BE2C (cell line): ENCODE measurements at regions not wholly inside any gene's neighbourhood (a gene's known extent, or its start where the extent isn't known, plus 50 kb on each side); places are given as distances from the start of the nearest gene placed in this dataset.
A peak's percentile ranks its signal among the peaks of the same experiment; 100 is the strongest.
"Not testable (repeated sequence)": the region's sequence is repeated elsewhere in the genome, so short reads cannot be mapped to it uniquely, and the experiment has no call there.

ENCODE experiments used
- DNase-seq: peaks from one replicate; pipeline ENCODE4 v3.0.0-alpha.2; 2020
- H3K27me3 ChIP-seq: fragments of 250-450 bp; sonication (Bioruptor Pico); 2 replicates; pipeline ENCODE4 v1.5.1; 2020; ENCODE audit warnings: mild to moderate bottlenecking
- H3K36me3 ChIP-seq: fragments of 250-450 bp; sonication (Bioruptor Pico); 2 replicates; pipeline ENCODE4 v1.5.1; 2020; ENCODE audit warnings: mild to moderate bottlenecking
- H3K4me1 ChIP-seq: fragments of 250-450 bp; sonication (Bioruptor Pico); 2 replicates; pipeline ENCODE4 v1.5.1; 2020
- H3K4me3 ChIP-seq: 2 replicates; pipeline ENCODE4 v1.5.1; 2011; ENCODE audit warnings: low read depth, low read length
- H3K9me3 ChIP-seq: fragments of 250-450 bp; sonication (Bioruptor Pico); 2 replicates; pipeline ENCODE4 v1.5.1; 2020
- TF ChIP-seq, protein P1 (sequence below): IDR thresholded peaks from 2 replicates; pipeline ENCODE4 v1.5.1; 2012; ENCODE audit warnings: mild to moderate bottlenecking, low read depth, low read length

- H3K4me1 ChIP-seq = no peaks in the 10 kb centered on the region
These were observed 1386.7 kb downstream of the SLITRK5 start for GRCh38 chr13:89057862-89058261.

DNA sequence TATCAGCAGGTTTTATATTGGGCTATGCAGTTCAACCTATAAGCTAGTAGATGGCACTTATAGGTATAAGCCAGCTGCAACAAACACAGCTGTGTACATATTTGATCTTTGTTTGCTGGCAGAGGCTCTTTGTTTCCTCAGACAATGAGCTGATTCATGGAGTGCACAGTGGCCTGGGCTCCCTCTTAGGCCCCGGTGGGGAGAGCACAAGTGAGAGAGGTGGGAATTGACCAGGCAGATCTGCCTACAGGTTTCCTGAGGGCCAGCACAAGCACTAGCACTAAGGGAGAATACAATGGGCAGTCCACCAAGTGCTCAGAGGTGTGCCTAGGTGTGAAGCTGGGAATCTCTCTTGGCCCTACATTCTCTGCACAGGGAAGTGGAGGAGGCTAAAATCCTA lies 1390.7 kb downstream of the SLITRK5 start:
- H3K4me1 ChIP-seq = no peaks in the 10 kb centered on the region; the same call in 1 of the 2 replicates
- DNase-seq = no peak

More at GRCh38 chr13:89057862-89058261, 1386.7 kb downstream of the SLITRK5 start:
- Histone ChIP-seq H3K4me3 (no peak overlapping the region), H3K27me3 (no peaks in the 10 kb centered on the region), H3K36me3 (no peaks in the 10 kb centered on the region), H3K9me3 (no peaks in the 10 kb centered on the region)
- DNase-seq = no peak
- TF ChIP-seq, protein P1, sequence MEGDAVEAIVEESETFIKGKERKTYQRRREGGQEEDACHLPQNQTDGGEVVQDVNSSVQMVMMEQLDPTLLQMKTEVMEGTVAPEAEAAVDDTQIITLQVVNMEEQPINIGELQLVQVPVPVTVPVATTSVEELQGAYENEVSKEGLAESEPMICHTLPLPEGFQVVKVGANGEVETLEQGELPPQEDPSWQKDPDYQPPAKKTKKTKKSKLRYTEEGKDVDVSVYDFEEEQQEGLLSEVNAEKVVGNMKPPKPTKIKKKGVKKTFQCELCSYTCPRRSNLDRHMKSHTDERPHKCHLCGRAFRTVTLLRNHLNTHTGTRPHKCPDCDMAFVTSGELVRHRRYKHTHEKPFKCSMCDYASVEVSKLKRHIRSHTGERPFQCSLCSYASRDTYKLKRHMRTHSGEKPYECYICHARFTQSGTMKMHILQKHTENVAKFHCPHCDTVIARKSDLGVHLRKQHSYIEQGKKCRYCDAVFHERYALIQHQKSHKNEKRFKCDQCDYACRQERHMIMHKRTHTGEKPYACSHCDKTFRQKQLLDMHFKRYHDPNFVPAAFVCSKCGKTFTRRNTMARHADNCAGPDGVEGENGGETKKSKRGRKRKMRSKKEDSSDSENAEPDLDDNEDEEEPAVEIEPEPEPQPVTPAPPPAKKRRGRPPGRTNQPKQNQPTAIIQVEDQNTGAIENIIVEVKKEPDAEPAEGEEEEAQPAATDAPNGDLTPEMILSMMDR = no peak

GRCh38 chr13:89066868-89067466 lies 1395.8 kb downstream of the SLITRK5 start:
- peak; percentile 54 for DNase-seq
- Histone ChIP-seq H3K36me3 (no peaks in the 10 kb centered on the region), H3K4me3 (no peak overlapping the region), H3K9me3 (no peaks in the 10 kb centered on the region), H3K4me1 (no peaks in the 10 kb centered on the region; the same call in 1 of the 2 replicates), H3K27me3 (no peaks in the 10 kb centered on the region)
- TF ChIP-seq, protein P1 = peak; percentile 87

More for the DNA sequence above, 1390.7 kb downstream of the SLITRK5 start:
- H3K27me3 ChIP-seq = no peaks in the 10 kb centered on the region
- TF ChIP-seq, protein P1 = no peak
- no peaks in the 10 kb centered on the region for H3K36me3 ChIP-seq
- no peak overlapping the region for H3K4me3 ChIP-seq
- H3K9me3 ChIP-seq = no peaks in the 10 kb centered on the region

GRCh38 chr13:89072979-89073378 lies 1401.8 kb downstream of the SLITRK5 start:
- no peak for DNase-seq
- Histone ChIP-seq H3K27me3 (no peaks in the 10 kb centered on the region), H3K4me1 (no peaks in the 10 kb centered on the region), H3K4me3 (no peak overlapping the region), H3K9me3 (no peaks in the 10 kb centered on the region), H3K36me3 (no peaks in the 10 kb centered on the region)
- TF ChIP-seq, protein P1 = no peak

GRCh38 chr13:89076622-89077021 lies 1405.5 kb downstream of the SLITRK5 start:
- Histone ChIP-seq H3K36me3 (no peaks in the 10 kb centered on the region), H3K27me3 (no peaks in the 10 kb centered on the region), H3K4me1 (no peaks in the 10 kb centered on the region), H3K4me3 (no peak overlapping the region), H3K9me3 (no peaks in the 10 kb centered on the region)
- DNase-seq = no peak
- TF ChIP-seq, protein P1 = no peak

DNA sequence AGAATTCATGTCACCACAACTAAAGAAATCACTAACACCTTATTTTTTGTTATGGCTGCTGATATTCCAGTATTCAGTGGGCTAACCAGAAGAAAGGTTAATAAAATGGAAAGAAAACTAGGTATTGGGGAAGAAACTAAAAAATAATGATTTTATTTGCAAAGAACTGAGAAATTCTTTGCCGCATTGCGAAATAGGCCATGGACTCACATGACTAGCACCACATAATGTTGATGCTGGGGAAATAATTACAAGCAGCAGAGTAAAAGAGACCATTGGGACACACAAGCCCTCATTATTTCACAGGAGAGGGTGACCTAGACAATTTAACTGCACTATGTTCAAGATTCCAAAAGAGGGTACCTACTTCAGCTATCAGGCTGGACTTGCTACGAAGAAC lies 1411.5 kb downstream of the SLITRK5 start:
- no peaks in the 10 kb centered on the region for H3K4me1 ChIP-seq
- H3K36me3 ChIP-seq = no peaks in the 10 kb centered on the region
- no peak overlapping the region for H3K4me3 ChIP-seq
- H3K9me3 ChIP-seq = no peaks in the 10 kb centered on the region; the same call in 1 of the 2 replicates
- DNase-seq = no peak
- no peaks in the 10 kb centered on the region for H3K27me3 ChIP-seq
- TF ChIP-seq, protein P1 = no peak

GRCh38 chr13:89088107-89088506 lies 1416.9 kb downstream of the SLITRK5 start:
- H3K27me3 ChIP-seq, H3K36me3 ChIP-seq, H3K4me3 ChIP-seq, DNase-seq, H3K9me3 ChIP-seq, H3K4me1 ChIP-seq: not testable (repeated sequence)
